ENCODE measurements at regions not wholly inside any gene's neighbourhood (a gene's known extent, or its start where the extent isn't known, plus 50 kb on each side); places are given as distances from the start of the nearest gene placed in this dataset.

DNA sequence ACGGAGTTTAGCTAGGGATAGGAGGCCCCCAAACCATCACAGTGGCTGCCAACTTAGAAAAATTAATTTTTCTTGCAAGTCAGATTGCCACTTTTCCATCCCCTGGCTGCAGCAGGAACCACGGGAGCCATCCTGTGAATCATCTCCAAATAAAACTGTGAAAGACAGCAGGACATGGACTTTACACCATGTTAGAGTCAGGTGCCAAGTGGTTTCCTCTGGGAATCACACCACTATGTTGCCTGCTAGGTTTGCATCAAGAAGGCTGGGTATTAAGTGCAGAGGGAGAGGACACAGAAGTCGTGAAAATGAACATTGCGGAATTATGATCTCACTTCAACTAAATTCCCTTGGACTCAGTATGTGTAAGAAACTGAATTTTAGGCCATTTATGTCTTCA is 471.3 kb upstream of the GOT2 start:
- no peak for TF ChIP-seq POLR2A (IDR thresholded peaks at IDR 0.05; ENCODE audit: low read depth, low read length)
- no peak for TF ChIP-seq POLR2AphosphoS5 (IDR thresholded peaks at IDR 0.05; ENCODE audit: low read depth, low read length)

Data from GM12892 (cell line).